Heart right ventricle (tissue), 16 donors: ENCODE measurements at regions not wholly inside any gene's neighbourhood (a gene's known extent, or its start where the extent isn't known, plus 50 kb on each side); places are given as distances from the start of the nearest gene placed in this dataset.

ENCODE experiments used
- ATAC-seq, 8 donors: fragments of 200-7000 bp; cut with Tn5 transposase; one replicate each; pipeline ENCODE4 v1.9.1; 2020; ENCODE audit warnings: mild to moderate bottlenecking in 8 of 8, moderate library complexity in 8 of 8, moderate number of reproducible peaks in 1 of 8
- DNase-seq, 2 donors: peaks; one replicate each; pipeline ENCODE4 v3.0.0-alpha.2; 2020
- H3K27ac ChIP-seq, 10 donors: fragments of 200-600 bp; sonication (generic) in 2 of 10; one replicate each; pipeline versions ENCODE4 v1.5.0 to v1.8.0; 2020 to 2022; ENCODE audit warnings: mild to moderate bottlenecking in 3 of 10
- H3K27me3 ChIP-seq, 7 donors: fragments of 200-600 bp; one replicate each; pipeline ENCODE4 v1.8.0; 2021 to 2022; ENCODE audit warnings: mild to moderate bottlenecking in 2 of 7
- H3K36me3 ChIP-seq, 9 donors: fragments of 200-600 bp; sonication (generic) in 1 of 9; one replicate each; pipeline versions ENCODE4 v1.5.0 to v1.8.0; 2020 to 2022; ENCODE audit warnings: mild to moderate bottlenecking in 2 of 9
- H3K4me1 ChIP-seq, 9 donors: fragments of 200-600 bp; sonication (generic) in 1 of 9; one replicate each; pipeline versions ENCODE4 v1.5.0 to v1.8.0; 2020 to 2022; ENCODE audit warnings: mild to moderate bottlenecking in 4 of 9
- H3K4me3 ChIP-seq, 10 donors: fragments of 200-600 bp; sonication (generic) in 2 of 10; one replicate each; pipeline versions ENCODE4 v1.5.0 to v1.8.0; 2020 to 2022; ENCODE audit warnings: mild to moderate bottlenecking in 7 of 10, moderate library complexity in 2 of 10
- H3K9me3 ChIP-seq, 11 donors: fragments of 200-600 bp in 10 of 11; sonication (generic) in 2 of 11; one replicate each; pipeline versions ENCODE4 v1.5.0 to v1.8.0; 2013 to 2022; ENCODE audit warnings: mild to moderate bottlenecking in 2 of 11, control low read depth in 1 of 11, moderate library complexity in 1 of 11
- CTCF ChIP-seq, 9 donors: fragments of 200-600 bp; sonication (generic) in 2 of 9; IDR thresholded peaks; one replicate each; pipeline versions ENCODE4 v1.5.0 to v1.8.0; 2021 to 2022; ENCODE audit warnings: antibody characterized with exemption in 9 of 9, mild to moderate bottlenecking in 5 of 9, moderate library complexity in 1 of 9
- WGBS, 2 donors: extraction: QIAGEN DNeasy Blood & Tissue Kit; methylation state at CpG; one replicate each; pipeline ENCODE4 v1.1.7; 2013; ENCODE audit warnings: inconsistent platforms in 1 of 2; 5-methylcytosine and 5-hydroxymethylcytosine counted together
- intact Hi-C, 10 donors: fragments of 100-400 bp; cut with DNase I; formaldehyde crosslinking; loops; one replicate each; pipeline versions ENCODE4 v1.11.1 to v1.14.2; 2022
- donor health status: Arrhythmogenic right ventricular cardiomyopathy.
- donor health status: ischemic (EF 13 %, LVEDD 7.1; RV severe dilation, severe dysfunction).
- donor health status: healthy with polysubstance abuse.
- donor health status: DM: no; HTN: yes; CAD: no.
- donor health status: DM: no; HTN: no; CAD: no.
- donor health status: ischemic (EF 25% LVEDD 6.9; RV normal size, moderate dysfunction).
- donor health status: ischemic (EF 25% LVEDD 5.7; RV mildly dilated, moderate dysfunction).
- donor health status: healthy.
- donor health status: DM: yes; HTN: yes; CAD: no.
- donor health status: Ischemic cardiomyopathy.
- donor health status: ischemic (EF 35%, LVEDD 5.7; RV mildly dilated, moderate dysfunction).
- donor health status: nonischemic (EF 11% LVEDD 7.7; RV severe dilation, severe dysfunction).
- donor health status: DM: yes; HTN: yes; CAD: no.
- donor health status: PGD.
- donor health status: ischemic (EF 29% LVEDD 5.4; RV normal size, mild dysfunction).
- donor health status: nonischemic (EF 23%, LVEDD 6.1; RV moderate dilation, normal function).

- intact Hi-C loops: no loop called here
- H3K27me3 ChIP-seq: no peaks in the 10 kb centered on the region
- H3K36me3 ChIP-seq: no peaks in the 10 kb centered on the region
- DNase-seq (no peak), ATAC-seq (no peak)
- H3K4me3 ChIP-seq: no peak overlapping the region
- no peak for TF ChIP-seq CTCF (IDR thresholded peaks at IDR 0.05)
- WGBS, 2 donors: 96% methylated on average over 33 to 36 of the region's 36 CpGs
- no peaks in the 10 kb centered on the region for H3K4me1 ChIP-seq
- no peaks in the 10 kb centered on the region for H3K9me3 ChIP-seq
- H3K27ac ChIP-seq: no peak overlapping the region
These were observed 195.1 kb upstream of the NR2F2 start for GRCh38 chr15:96135166-96136093.

- Histone ChIP-seq H3K36me3 (no peaks in the 10 kb centered on the region), H3K27me3 (no peaks in the 10 kb centered on the region), H3K4me3 (no peak overlapping the region), H3K9me3 (peaks cover 0 to 4% (median 0%) of the 10 kb centered on the region in 11 donors), H3K4me1 (no peaks in the 10 kb centered on the region), H3K27ac (no peak overlapping the region)
- no peak for ATAC-seq
- intact Hi-C loops: no loop called here
- TF ChIP-seq CTCF (IDR thresholded peaks at IDR 0.05): no peak
- DNase-seq: no peak
These were observed 191.5 kb upstream of the NR2F2 start for GRCh38 chr15:96138985-96139384.

GRCh38 chr15:96142498-96142897 is 188.0 kb upstream of the NR2F2 start:
- Histone ChIP-seq H3K27me3 (no peaks in the 10 kb centered on the region), H3K9me3 (peaks cover 0 to 4% (median 0%) of the 10 kb centered on the region in 11 donors), H3K4me3 (no peak overlapping the region), H3K4me1 (no peaks in the 10 kb centered on the region), H3K27ac (no peak overlapping the region), H3K36me3 (no peaks in the 10 kb centered on the region)
- intact Hi-C loops: no loop called here
- TF ChIP-seq CTCF (IDR thresholded peaks at IDR 0.05): no peak
- ATAC-seq: no peak
- no peak for DNase-seq
- 42 to 51% methylated on average over 5 of the region's 5 CpGs for WGBS, 2 donors

- intact Hi-C loops: no loop called here
- Histone ChIP-seq H3K9me3 (peaks cover 0 to 4% (median 0%) of the 10 kb centered on the region in 11 donors), H3K4me1 (no peaks in the 10 kb centered on the region), H3K27me3 (no peaks in the 10 kb centered on the region), H3K4me3 (no peak overlapping the region), H3K36me3 (no peaks in the 10 kb centered on the region), H3K27ac (no peak overlapping the region)
- ATAC-seq: no peak
- no peak for DNase-seq
- 88 to 89% methylated on average over 2 of the region's 2 CpGs for WGBS, 2 donors
- TF ChIP-seq CTCF (IDR thresholded peaks at IDR 0.05): no peak
These were observed 185.8 kb upstream of the NR2F2 start for GRCh38 chr15:96144734-96145133.
